SU-DHL-6 (cell line): ENCODE measurements at regions not wholly inside any gene's neighbourhood (a gene's known extent, or its start where the extent isn't known, plus 50 kb on each side); places are given as distances from the start of the nearest gene placed in this dataset.

Source experiments
- H2AFZ ChIP-seq: fragments of 200-600 bp; sonication (generic); 2 replicates; pipeline ENCODE4 v1.6.1; 2014; ENCODE audit warnings: low read depth, mild to moderate bottlenecking, moderate library complexity, mixed read lengths, antibody characterized with exemption, low read length; ENCODE audit not compliant: severe bottlenecking
- H3F3A ChIP-seq: fragments of 200-600 bp; shearing (Covaris generic); 2 replicates; pipeline ENCODE4 v1.6.0; 2016; ENCODE audit warnings: antibody characterized with exemption, mild to moderate bottlenecking; ENCODE audit not compliant: insufficient read depth
- H3K27ac ChIP-seq: fragments of 200-600 bp; sonication (generic); 2 replicates; pipeline ENCODE4 v1.5.1; 2016; ENCODE audit warnings: low read depth, mild to moderate bottlenecking, low read length, moderate library complexity, mixed read lengths
- H3K27me3 ChIP-seq: fragments of 200-600 bp; sonication (generic), shearing (Covaris generic); 2 replicates; pipeline ENCODE4 v1.6.0; 2014; ENCODE audit warnings: mild to moderate bottlenecking, low read length
- H3K36me3 ChIP-seq: fragments of 200-600 bp; sonication (generic); 2 replicates; pipeline ENCODE4 v1.6.1; 2014; ENCODE audit warnings: mild to moderate bottlenecking, low read length, mixed read lengths
- H3K4me2 ChIP-seq: fragments of 300-600, 200-600 bp; shearing (Covaris generic), sonication (generic); 2 replicates; pipeline ENCODE4 v1.6.0; 2014; ENCODE audit warnings: low read length, low read depth, mild to moderate bottlenecking; ENCODE audit not compliant: poor library complexity, severe bottlenecking
- H3K4me3 ChIP-seq: fragments of 200-600 bp; sonication (generic); 2 replicates; pipeline ENCODE4 v1.5.1; 2014; ENCODE audit warnings: antibody characterized with exemption, low read length, mild to moderate bottlenecking, mixed read lengths; ENCODE audit not compliant: insufficient read depth, poor library complexity, severe bottlenecking
- H3K79me2 ChIP-seq: fragments of 200-600 bp; sonication (generic); 2 replicates; pipeline ENCODE4 v1.6.1; 2014; ENCODE audit warnings: mild to moderate bottlenecking, low read length, moderate library complexity; ENCODE audit not compliant: insufficient read depth
- H3K9ac ChIP-seq: fragments of 200-600 bp; sonication (generic); 2 replicates; pipeline ENCODE4 v1.7.0; 2014; ENCODE audit warnings: mild to moderate bottlenecking, low read length
- H3K9me2 ChIP-seq: fragments of 200-600 bp; sonication (generic); replicated peaks from 2 replicates; pipeline ENCODE4 v1.6.1; 2014; ENCODE audit warnings: low read length; ENCODE audit not compliant: insufficient read depth
- H3K9me3 ChIP-seq: fragments of 200-600 bp; sonication (generic); 2 replicates; pipeline ENCODE4 v1.6.1; 2014; ENCODE audit warnings: low read length, mixed read lengths; ENCODE audit not compliant: insufficient read depth
- H4K20me1 ChIP-seq: fragments of 200-600 bp; sonication (generic); 2 replicates; pipeline ENCODE4 v1.6.1; 2014; ENCODE audit warnings: low read depth, mild to moderate bottlenecking, antibody characterized with exemption, low read length, moderate library complexity, mixed read lengths
- CTCF ChIP-seq: fragments of 200-600 bp; sonication (generic); IDR thresholded peaks from one replicate; pipeline ENCODE4 v1.5.1; 2017; ENCODE audit warnings: antibody characterized with exemption, mild to moderate bottlenecking, low read length, moderate library complexity; ENCODE audit not compliant: insufficient read depth, poor library complexity, severe bottlenecking
- EZH2phosphoT487 ChIP-seq: fragments of 200-600 bp; sonication (generic), shearing (Covaris generic); conservative IDR thresholded peaks from 2 replicates; pipeline ENCODE4 v1.6.1; 2018; ENCODE audit warnings: mild to moderate bottlenecking, antibody characterized with exemption, low read length, moderate library complexity, mixed read lengths

GRCh38 chr6:80467408-80467807 is 360.9 kb downstream of the BCKDHB start:
- H3K9me3 ChIP-seq, result no peaks in the 10 kb centered on the region
- H3K27ac ChIP-seq, result no peak overlapping the region
- no peaks in the 10 kb centered on the region for H3K36me3 ChIP-seq
- TF ChIP-seq EZH2phosphoT487, result no peak
- no peak for TF ChIP-seq CTCF
- H3K9me2 ChIP-seq, result no peaks in the 10 kb centered on the region
- H3K9ac ChIP-seq, result no peak overlapping the region
- no peak overlapping the region for H3K4me3 ChIP-seq
- H3K4me2 ChIP-seq, result no peak overlapping the region
- H3K27me3 ChIP-seq, result no peaks in the 10 kb centered on the region
- H2AFZ ChIP-seq, result no peak overlapping the region
- no peaks in the 10 kb centered on the region for H4K20me1 ChIP-seq
- H3F3A ChIP-seq, result no peaks in the 10 kb centered on the region
- no peaks in the 10 kb centered on the region for H3K79me2 ChIP-seq

- no peaks in the 10 kb centered on the region for H3K79me2 ChIP-seq
- no peak overlapping the region for H3K4me3 ChIP-seq
- H3K27me3 ChIP-seq, result no peaks in the 10 kb centered on the region
- H3K4me2 ChIP-seq, result no peak overlapping the region
- no peaks in the 10 kb centered on the region for H3K9me3 ChIP-seq
- no peaks in the 10 kb centered on the region for H3K36me3 ChIP-seq
- TF ChIP-seq CTCF, result no peak
- no peak for TF ChIP-seq EZH2phosphoT487
- no peak overlapping the region for H2AFZ ChIP-seq
- H4K20me1 ChIP-seq, result no peaks in the 10 kb centered on the region
- no peaks in the 10 kb centered on the region for H3K9me2 ChIP-seq
- H3K9ac ChIP-seq, result no peak overlapping the region
- no peaks in the 10 kb centered on the region for H3F3A ChIP-seq
- no peak overlapping the region for H3K27ac ChIP-seq
Measured at GRCh38 chr6:80466981-80467380, 360.5 kb downstream of the BCKDHB start.

- no peak for TF ChIP-seq EZH2phosphoT487
- TF ChIP-seq CTCF, result no peak
- no peak overlapping the region for H3K4me2 ChIP-seq
- no peaks in the 10 kb centered on the region for H3K9me3 ChIP-seq
- H3K27ac ChIP-seq, result no peak overlapping the region
- no peak overlapping the region for H2AFZ ChIP-seq
- no peaks in the 10 kb centered on the region for H3K79me2 ChIP-seq
- no peak overlapping the region for H3K9ac ChIP-seq
- H3K27me3 ChIP-seq, result no peaks in the 10 kb centered on the region
- no peaks in the 10 kb centered on the region for H3K36me3 ChIP-seq
- H3F3A ChIP-seq, result no peaks in the 10 kb centered on the region
- no peaks in the 10 kb centered on the region for H3K9me2 ChIP-seq
- H3K4me3 ChIP-seq, result no peak overlapping the region
- H4K20me1 ChIP-seq, result no peaks in the 10 kb centered on the region
Measured at GRCh38 chr6:80465513-80465912, 359.0 kb downstream of the BCKDHB start.
